Loucy (cell line): ENCODE measurements at regions not wholly inside any gene's neighbourhood (a gene's known extent, or its start where the extent isn't known, plus 50 kb on each side); places are given as distances from the start of the nearest gene placed in this dataset.

Experiments used
- EZH2phosphoT487 ChIP-seq: fragments of 200-600 bp; IDR thresholded peaks from 2 replicates; pipeline ENCODE4 v1.6.1; 2018; ENCODE audit warnings: antibody characterized with exemption, mild to moderate bottlenecking, moderate library complexity, borderline replicate concordance
- TF ChIP-seq, protein P1 (sequence below): fragments of 200-600 bp; sonication (generic); conservative IDR thresholded peaks from 2 replicates; pipeline ENCODE4 v1.5.1; 2014; ENCODE audit warnings: mild to moderate bottlenecking, antibody characterized with exemption, low read length

DNA sequence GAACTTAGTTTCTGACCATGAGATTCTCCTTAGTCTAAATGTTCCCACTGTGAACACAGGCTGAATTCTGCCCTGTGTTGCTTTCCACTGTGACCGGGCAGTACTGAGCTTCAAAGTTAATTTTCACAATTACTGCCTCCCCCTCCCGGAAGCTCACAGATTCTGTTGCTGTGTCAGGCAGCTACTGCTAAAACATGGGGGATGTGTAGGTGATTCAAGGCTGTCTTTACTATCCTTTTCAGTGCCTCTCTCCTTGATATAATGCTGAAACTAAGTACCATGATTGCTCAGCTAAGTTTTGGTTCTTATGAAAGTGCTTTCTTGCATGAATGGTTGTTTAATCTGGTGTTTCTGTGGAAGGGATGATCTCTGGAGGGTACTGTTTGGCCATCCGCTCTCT lies 428.3 kb upstream of the NOVA1 start:
- TF ChIP-seq EZH2phosphoT487, result no peak
- TF ChIP-seq, protein P1, sequence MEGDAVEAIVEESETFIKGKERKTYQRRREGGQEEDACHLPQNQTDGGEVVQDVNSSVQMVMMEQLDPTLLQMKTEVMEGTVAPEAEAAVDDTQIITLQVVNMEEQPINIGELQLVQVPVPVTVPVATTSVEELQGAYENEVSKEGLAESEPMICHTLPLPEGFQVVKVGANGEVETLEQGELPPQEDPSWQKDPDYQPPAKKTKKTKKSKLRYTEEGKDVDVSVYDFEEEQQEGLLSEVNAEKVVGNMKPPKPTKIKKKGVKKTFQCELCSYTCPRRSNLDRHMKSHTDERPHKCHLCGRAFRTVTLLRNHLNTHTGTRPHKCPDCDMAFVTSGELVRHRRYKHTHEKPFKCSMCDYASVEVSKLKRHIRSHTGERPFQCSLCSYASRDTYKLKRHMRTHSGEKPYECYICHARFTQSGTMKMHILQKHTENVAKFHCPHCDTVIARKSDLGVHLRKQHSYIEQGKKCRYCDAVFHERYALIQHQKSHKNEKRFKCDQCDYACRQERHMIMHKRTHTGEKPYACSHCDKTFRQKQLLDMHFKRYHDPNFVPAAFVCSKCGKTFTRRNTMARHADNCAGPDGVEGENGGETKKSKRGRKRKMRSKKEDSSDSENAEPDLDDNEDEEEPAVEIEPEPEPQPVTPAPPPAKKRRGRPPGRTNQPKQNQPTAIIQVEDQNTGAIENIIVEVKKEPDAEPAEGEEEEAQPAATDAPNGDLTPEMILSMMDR, result no peak
